ENCODE measurements at regions not wholly inside any gene's neighbourhood (a gene's known extent, or its start where the extent isn't known, plus 50 kb on each side); places are given as distances from the start of the nearest gene placed in this dataset.
A peak's percentile ranks its signal among the peaks of the same experiment; 100 is the strongest.

DNA sequence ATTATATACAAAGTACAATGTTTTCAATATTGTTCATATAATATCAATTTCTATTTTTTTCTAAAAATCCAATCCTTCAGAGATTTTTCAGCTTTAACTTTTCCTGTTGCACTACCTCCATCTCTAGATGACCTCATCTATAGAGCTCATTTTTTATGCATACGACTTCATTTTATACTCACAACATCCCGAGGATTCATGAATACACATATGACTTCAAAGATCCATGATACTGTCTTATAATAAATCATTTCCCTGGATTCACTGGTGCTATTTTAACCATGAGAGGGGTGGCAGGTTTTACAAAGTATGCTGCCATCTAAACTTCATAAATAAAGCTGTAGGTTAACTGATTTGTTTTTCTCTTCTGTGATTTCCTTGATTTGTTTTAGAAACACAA lies 694.6 kb downstream of the EPHA4 start:
- no peak for DNase-seq

DNA sequence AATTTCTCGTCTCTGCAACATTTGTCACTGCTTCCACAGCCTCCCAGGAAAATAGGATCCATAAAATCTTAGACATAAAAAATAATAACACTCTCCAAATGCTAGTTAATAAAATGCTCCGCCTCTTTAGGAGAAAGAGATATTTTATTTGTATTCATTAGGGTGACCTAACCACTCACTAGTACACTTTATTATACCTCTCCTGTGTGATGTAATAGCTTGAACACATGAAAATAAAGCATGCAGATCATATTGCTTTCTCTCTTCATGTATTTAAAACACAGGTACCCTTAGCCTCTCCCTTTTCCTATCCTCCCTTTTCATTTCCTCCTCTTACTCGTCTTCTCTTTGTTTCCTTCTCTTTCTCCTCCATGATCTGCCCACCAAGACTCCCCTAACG lies 694.2 kb downstream of the EPHA4 start:
- DNase-seq: no peak

DNA sequence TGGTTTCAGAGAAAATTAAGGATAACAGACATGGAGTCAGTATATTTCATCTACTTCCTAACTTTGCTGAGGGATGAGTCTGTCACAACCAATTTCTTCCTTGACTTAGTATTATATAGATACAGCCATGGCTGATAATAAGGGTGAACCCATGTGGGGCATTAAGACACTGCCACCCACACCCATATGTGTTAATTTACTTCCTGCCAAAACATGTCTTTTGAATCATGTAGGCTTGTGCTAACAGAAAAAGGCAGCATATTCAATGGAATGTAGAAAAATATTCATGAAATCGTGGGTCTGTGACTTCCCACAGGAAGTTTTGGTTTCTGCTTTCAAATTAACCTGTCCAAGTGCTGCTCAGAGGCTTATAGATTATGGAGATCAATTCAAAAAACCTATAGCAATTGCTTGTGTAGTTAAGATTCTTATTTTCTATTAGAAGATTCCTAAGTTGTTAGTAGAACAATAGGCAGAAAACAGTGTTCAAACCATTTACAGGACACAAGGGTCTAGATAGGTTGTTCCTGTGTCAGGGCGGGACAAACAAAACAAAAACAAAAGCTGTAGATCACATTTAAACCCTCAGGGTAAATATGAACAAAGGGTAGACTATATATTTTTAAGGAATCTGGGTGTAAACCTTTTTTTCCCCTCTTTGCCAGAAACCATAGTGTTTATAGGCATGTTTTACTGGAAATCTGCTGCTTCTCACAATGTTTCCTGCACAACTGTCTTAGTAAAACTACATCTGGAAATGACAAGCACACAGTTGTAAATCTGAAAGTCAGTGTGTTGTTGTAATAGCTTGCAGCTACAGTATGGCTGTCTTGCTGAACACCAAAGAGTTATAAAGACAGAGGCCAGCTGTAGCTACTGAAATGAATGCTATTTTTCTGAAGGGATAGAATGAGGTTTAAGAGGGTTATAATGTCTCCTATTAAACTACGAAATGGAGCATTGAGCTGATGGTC lies 691.2 kb downstream of the EPHA4 start:
- peak; percentile 42 for DNase-seq

GRCh38 chr2:220882507-220882906 lies 689.6 kb downstream of the EPHA4 start:
- DNase-seq: no peak

DNA sequence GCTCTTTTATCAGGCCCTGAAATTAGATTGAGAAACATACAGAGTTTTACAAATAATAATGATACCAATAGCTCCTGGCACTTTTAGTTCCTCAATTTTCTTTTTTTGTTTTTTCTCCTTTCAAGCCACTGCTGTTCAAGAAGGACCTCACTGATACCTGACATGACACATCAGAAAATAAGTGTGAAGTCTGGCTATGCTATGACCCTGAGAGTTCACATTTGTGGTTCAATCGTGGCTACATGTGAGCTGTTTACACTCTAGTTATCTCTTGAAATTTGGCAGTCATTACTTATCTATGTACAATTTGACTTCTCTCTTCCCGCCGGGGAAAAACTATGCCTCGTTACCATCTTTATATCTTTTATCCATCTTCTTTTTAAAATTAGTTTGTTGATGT lies 686.5 kb downstream of the EPHA4 start:
- no peak for DNase-seq

- DNase-seq: no peak
These were observed 684.7 kb downstream of the EPHA4 start for GRCh38 chr2:220887271-220887870.

GRCh38 chr2:220887876-220888275 lies 684.2 kb downstream of the EPHA4 start:
- DNase-seq: no peak

DNA sequence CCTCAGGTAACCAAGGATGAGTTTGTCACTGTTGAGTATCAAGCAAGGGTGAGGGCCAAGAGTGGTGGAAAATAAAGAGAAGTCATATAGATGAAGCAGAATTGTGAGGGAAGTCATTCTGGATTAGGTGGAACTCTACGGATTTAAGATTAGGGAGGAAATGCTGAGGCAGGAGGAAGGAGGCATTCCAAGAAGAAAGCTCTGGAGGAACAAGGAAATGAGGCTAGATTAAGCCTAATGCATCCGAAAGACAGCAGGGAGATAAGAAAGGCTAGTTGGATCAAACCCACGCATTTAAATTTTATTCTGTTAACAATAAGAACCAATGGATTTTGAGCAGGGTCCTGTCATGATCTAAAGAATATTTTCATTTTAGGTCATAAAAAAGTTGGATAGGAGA lies 681.2 kb downstream of the EPHA4 start:
- DNase-seq: no peak

GRCh38 chr2:220891405-220891804 lies 680.7 kb downstream of the EPHA4 start:
- no peak for DNase-seq

DNA sequence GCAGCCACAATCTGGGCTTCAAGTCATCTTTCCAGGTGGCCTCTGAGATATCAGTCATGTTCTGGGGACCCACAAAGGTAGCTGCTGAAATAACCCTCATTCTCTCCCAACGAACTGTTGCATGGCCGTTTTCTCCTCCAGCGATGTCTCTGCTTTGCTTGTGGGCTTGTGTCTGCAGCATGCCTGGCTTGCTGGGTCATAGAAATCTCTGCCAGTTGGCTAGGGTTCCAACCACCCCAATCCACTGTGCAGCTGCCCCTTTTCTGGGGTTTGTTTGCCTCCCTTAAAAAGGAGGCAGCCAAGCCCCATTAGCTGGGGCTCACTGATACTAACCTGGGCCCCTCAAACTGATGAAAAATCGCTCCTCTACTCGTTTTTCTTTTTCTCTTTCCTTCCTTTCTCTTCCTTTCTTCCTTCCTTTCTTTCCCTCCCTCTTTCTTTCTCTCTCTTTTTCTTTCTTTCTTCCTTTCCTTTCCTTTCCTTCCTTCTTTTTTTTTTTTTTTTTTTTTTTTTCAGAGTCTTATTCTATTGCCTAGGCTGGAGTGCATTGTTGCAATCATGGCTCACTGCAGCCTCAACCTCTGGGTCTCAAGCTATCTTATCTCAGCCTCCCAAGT lies 680.0 kb downstream of the EPHA4 start:
- no peak for DNase-seq

- DNase-seq: no peak
These were observed 678.7 kb downstream of the EPHA4 start for GRCh38 chr2:220893411-220893810.

- DNase-seq: no peak
These were observed 678.0 kb downstream of the EPHA4 start for GRCh38 chr2:220894069-220894468.

GRCh38 chr2:220899492-220899891 lies 672.6 kb downstream of the EPHA4 start:
- no peak for DNase-seq

- no peak for DNase-seq
These were observed 668.1 kb downstream of the EPHA4 start for GRCh38 chr2:220904015-220904414.

DNA sequence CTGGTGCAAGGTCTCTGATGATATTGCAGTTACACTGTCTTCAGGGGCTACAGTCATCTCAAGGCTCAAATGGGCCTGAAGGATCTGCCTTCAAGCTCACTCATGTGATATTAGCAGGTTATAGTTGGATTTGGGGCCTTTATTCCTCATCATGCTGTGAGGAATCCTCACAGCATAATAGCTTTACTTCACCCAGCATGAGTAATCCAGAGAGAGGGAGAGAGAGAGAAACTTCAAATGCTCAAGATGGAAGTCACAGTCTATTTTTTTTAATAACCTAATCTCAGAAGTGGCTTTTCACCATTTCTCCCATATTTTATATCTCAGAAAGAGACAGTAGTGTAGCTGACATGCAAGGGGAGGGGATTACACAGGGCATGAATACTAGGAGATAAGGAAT lies 658.7 kb downstream of the EPHA4 start:
- no peak for DNase-seq

- no peak for DNase-seq
These were observed 656.9 kb downstream of the EPHA4 start for GRCh38 chr2:220915092-220915623.

DNA sequence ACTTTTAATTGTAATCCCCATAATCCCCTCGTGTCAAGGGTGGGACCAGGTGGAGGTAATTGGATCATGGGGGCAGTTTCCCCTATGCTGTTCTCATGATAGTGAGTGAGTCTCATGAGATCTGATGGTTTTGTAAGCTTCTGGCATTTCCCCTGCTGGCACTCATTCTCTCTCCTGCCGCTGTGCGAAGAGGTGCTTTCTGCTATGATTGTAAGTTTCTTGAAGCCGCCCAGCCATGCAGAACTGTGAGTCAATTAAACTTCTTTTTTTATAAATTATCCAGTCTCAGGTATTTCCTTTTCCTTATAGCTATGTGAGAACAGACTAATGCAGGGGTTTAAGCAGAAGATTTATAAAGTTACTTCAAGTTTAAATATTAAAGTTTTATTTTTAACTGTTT lies 655.2 kb downstream of the EPHA4 start:
- DNase-seq: no peak

DNA sequence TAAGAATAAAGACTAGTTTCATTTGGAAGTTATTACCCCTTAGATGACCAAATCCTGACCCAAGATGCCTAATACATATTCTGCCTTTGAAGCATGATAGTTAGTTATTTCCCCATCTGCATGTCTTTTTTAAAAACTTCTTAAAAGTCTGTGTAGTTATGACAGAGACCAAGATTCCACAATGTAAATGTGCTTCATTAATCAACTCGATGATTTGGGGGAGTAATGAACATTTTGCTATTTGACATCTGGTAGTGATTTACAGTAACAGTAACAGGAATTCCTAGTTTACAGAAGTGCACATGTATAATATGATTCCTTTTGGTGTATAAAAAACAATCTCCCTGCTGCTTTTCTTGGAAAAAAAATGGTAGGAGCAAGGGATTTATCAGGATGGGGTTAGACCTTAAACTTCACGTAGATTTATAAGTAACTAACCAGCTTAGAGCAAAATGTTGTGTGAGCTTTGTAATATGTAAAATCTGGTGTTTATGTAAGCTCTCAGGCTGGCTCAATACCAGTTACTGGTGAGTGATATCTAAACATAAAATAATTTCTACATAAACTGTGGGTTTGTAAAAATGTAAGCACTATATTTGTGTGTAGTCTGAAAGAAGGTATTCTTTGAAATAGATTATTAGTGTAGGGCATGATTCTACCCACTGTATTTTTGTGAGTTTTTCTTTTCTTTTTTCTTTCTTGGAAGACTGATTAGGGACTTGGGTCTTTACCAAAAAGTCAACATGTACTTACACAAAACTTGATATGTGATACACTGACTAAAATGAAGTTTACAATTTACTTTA lies 641.6 kb downstream of the EPHA4 start:
- peak; percentile 49 for DNase-seq

DNA sequence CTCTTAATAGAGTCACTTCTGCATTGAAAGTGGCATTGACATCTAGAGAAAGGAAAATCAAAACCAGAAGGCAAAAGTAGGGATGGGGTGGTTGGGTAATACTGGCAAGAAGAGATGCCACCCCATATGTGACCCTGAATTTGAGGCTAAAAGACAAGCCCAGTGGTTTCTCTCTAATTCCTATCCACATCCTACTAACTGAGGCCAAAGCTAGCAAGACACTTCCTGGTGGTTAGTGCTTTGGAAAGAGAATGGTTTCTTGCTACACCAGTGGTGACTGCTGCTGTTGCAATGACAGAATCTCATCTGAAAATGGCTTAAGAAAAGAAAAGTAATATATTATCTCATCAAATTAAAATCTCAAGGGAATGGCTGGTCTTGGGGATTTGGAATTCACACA lies 640.6 kb downstream of the EPHA4 start:
- DNase-seq: no peak

GRCh38 chr2:220932041-220932440 lies 640.1 kb downstream of the EPHA4 start:
- DNase-seq: no peak

DNA sequence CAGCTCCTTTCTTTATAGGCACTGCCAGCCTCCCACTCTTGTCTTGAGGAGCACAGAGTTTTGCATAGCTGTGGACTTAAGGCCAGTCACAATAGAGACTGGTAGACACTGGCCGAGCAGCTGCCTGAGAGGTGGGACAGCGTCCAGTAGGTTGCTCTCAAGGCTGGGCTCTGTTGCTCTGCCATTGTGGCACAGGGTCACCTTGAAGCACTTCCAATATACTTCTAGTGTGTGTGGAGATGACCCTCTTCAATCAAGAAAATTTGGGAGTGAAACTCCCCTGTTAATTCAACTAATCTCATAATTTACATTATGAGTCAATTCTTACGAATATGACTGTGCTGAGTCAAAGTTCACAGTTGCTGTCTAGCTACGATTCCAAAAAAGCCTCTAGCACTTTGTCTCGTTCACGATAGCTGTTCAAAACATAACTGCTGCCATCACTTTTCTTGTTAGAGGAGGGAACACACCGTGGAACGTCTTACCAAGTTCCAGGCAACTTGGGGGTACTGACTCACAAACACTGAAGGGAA lies 636.2 kb downstream of the EPHA4 start:
- no peak for DNase-seq

GRCh38 chr2:220936641-220937197 lies 635.4 kb downstream of the EPHA4 start:
- no peak for DNase-seq
